ENCODE measurements at regions not wholly inside any gene's neighbourhood (a gene's known extent, or its start where the extent isn't known, plus 50 kb on each side); places are given as distances from the start of the nearest gene placed in this dataset.

DNA sequence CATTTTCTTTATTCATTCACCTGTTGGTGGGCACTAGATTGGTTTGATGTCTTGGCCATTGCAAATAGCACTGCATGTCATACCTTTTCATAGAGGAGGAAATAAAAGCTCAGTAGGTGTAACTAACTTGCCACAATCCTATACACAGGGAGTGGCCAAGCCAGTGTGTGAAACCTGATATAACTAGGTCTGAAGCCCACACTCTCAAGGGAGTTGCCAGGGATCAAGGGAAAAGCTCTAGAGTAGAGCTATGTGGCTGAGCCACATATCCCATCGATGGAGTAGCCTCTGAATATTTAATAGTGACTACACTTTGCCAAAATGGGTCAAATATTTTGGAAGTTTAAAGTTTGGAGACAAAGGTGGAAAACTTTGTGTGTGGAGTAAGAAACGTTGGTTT, 66.1 kb upstream of the TSHZ3 start:
- H3K4me1 ChIP-seq: no peaks in the 10 kb centered on the region
- intact Hi-C loops (cut with DNase I): no loop called here
- DNase-seq (ENCODE audit: extremely low spot score): no peak
- no peaks in the 10 kb centered on the region for H3K36me3 ChIP-seq
- no peak overlapping the region for H3K4me3 ChIP-seq
- TF ChIP-seq EP300 (IDR thresholded peaks at IDR 0.05) (no peak), POLR2AphosphoS5 (IDR thresholded peaks at IDR 0.05) (no peak), POLR2A (IDR thresholded peaks at IDR 0.05; ENCODE audit: low read depth) (no peak), CTCF (IDR thresholded peaks at IDR 0.05) (no peak)
- no peaks in the 10 kb centered on the region for H3K27me3 ChIP-seq
- 56% methylated on average over 2 of the region's 2 CpGs for WGBS
- H3K27ac ChIP-seq (replicated peaks in 1 of 4): no peak overlapping the region
- H3K9me3 ChIP-seq: no peaks in the 10 kb centered on the region

- Histone ChIP-seq H3K4me1 (no peaks in the 10 kb centered on the region), H3K27me3 (no peaks in the 10 kb centered on the region), H3K4me3 (no peak overlapping the region), H3K9me3 (no peaks in the 10 kb centered on the region), H3K27ac (replicated peaks in 1 of 4) (no peak overlapping the region), H3K36me3 (no peaks in the 10 kb centered on the region)
- 90% methylated on average over 2 of the region's 2 CpGs for WGBS
- TF ChIP-seq POLR2AphosphoS5 (IDR thresholded peaks at IDR 0.05): no peak
- TF ChIP-seq POLR2A (IDR thresholded peaks at IDR 0.05; ENCODE audit: low read depth): no peak
- TF ChIP-seq EP300 (IDR thresholded peaks at IDR 0.05): no peak
- no peak for TF ChIP-seq CTCF (IDR thresholded peaks at IDR 0.05)
- intact Hi-C loops (cut with DNase I): no loop called here
- no peak for DNase-seq (ENCODE audit: extremely low spot score)
These were observed 67.3 kb upstream of the TSHZ3 start for GRCh38 chr19:31416548-31416947.

GRCh38 chr19:31418055-31418454, 68.8 kb upstream of the TSHZ3 start:
- intact Hi-C loops (cut with DNase I): no loop called here
- Histone ChIP-seq H3K9me3 (no peaks in the 10 kb centered on the region), H3K4me3 (no peak overlapping the region), H3K4me1 (no peaks in the 10 kb centered on the region), H3K27ac (replicated peaks in 1 of 4) (no peak overlapping the region), H3K27me3 (no peaks in the 10 kb centered on the region), H3K36me3 (no peaks in the 10 kb centered on the region)
- 85% methylated on average over 6 of the region's 6 CpGs for WGBS
- TF ChIP-seq EP300 (IDR thresholded peaks at IDR 0.05): no peak
- TF ChIP-seq POLR2AphosphoS5 (IDR thresholded peaks at IDR 0.05): no peak
- no peak for TF ChIP-seq POLR2A (IDR thresholded peaks at IDR 0.05; ENCODE audit: low read depth)
- no peak for TF ChIP-seq CTCF (IDR thresholded peaks at IDR 0.05)
- no peak for DNase-seq (ENCODE audit: extremely low spot score)

GRCh38 chr19:31418692-31419430, 69.6 kb upstream of the TSHZ3 start:
- WGBS: 73% methylated on average over 8 of the region's 8 CpGs
- TF ChIP-seq CTCF (IDR thresholded peaks at IDR 0.05): no peak
- TF ChIP-seq EP300 (IDR thresholded peaks at IDR 0.05): no peak
- TF ChIP-seq POLR2A (IDR thresholded peaks at IDR 0.05; ENCODE audit: low read depth): no peak
- no peak for TF ChIP-seq POLR2AphosphoS5 (IDR thresholded peaks at IDR 0.05)
- Histone ChIP-seq H3K27ac (replicated peaks in 1 of 4) (no peak overlapping the region), H3K9me3 (no peaks in the 10 kb centered on the region), H3K4me3 (no peak overlapping the region), H3K36me3 (no peaks in the 10 kb centered on the region), H3K27me3 (no peaks in the 10 kb centered on the region), H3K4me1 (no peaks in the 10 kb centered on the region)
- intact Hi-C loops (cut with DNase I): no loop called here
- DNase-seq (ENCODE audit: extremely low spot score): no peak

All from esophagus muscularis mucosa (tissue), 4 donors.